ENCODE measurements at regions not wholly inside any gene's neighbourhood (a gene's known extent, or its start where the extent isn't known, plus 50 kb on each side); places are given as distances from the start of the nearest gene placed in this dataset.

DNA sequence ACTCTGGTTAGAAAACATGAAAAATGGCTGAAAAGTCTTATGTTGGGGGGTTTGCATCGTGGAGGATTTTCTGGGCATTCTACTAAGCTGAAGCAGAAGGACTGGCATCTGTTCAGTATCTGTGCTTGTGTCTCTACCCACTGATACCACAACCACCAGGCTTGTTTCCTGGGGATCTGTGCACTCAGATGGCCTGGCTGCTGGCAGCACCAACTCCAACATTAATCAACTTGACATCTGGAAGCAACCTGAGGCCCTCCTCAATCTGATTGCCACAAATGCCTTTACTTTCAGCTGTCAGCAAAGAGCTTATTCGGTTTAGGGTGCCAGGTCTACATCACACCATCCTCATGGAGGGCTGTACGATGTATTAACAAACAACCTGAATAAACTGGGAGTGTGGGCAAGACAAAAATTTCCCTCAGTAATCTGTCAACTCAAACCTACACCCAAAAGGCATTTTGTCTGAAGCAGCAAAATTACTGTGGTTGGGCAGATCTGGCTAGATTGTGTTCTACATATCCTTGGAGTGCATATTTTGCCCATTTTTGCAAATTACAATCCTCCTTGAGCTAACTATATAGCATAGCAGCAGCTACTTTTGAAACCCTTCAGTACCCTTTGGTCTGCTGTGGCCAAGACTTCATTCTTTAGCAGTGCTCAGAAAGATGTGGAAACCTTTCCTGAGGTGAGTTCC, 74.6 kb downstream of the FOXD1 start:
- WGBS (ENCODE audit: missing lambda C conversion rate), result 75% methylated on average over 3 of the region's 3 CpGs
- H3K27ac ChIP-seq, result peak overlapping the region in 1 of 2 experiments; percentile 56; a peak in 3 of 6 replicates
- no peak for ATAC-seq
- no peak overlapping the region for H3K4me2 ChIP-seq
- H3K4me1 ChIP-seq, result peaks cover 25% of the 10 kb centered on the region
- H3K4me3 ChIP-seq, result no peak overlapping the region
- TF ChIP-seq, protein P1, sequence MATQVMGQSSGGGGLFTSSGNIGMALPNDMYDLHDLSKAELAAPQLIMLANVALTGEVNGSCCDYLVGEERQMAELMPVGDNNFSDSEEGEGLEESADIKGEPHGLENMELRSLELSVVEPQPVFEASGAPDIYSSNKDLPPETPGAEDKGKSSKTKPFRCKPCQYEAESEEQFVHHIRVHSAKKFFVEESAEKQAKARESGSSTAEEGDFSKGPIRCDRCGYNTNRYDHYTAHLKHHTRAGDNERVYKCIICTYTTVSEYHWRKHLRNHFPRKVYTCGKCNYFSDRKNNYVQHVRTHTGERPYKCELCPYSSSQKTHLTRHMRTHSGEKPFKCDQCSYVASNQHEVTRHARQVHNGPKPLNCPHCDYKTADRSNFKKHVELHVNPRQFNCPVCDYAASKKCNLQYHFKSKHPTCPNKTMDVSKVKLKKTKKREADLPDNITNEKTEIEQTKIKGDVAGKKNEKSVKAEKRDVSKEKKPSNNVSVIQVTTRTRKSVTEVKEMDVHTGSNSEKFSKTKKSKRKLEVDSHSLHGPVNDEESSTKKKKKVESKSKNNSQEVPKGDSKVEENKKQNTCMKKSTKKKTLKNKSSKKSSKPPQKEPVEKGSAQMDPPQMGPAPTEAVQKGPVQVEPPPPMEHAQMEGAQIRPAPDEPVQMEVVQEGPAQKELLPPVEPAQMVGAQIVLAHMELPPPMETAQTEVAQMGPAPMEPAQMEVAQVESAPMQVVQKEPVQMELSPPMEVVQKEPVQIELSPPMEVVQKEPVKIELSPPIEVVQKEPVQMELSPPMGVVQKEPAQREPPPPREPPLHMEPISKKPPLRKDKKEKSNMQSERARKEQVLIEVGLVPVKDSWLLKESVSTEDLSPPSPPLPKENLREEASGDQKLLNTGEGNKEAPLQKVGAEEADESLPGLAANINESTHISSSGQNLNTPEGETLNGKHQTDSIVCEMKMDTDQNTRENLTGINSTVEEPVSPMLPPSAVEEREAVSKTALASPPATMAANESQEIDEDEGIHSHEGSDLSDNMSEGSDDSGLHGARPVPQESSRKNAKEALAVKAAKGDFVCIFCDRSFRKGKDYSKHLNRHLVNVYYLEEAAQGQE (IDR thresholded peaks at IDR 0.05), result no peak
- TF ChIP-seq, protein P2, sequence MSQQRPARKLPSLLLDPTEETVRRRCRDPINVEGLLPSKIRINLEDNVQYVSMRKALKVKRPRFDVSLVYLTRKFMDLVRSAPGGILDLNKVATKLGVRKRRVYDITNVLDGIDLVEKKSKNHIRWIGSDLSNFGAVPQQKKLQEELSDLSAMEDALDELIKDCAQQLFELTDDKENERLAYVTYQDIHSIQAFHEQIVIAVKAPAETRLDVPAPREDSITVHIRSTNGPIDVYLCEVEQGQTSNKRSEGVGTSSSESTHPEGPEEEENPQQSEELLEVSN (IDR thresholded peaks at IDR 0.05; ENCODE audit: borderline replicate concordance, low read depth), result no peak
- TF ChIP-seq RFX5 (IDR thresholded peaks at IDR 0.05) (no peak), NPAS2 (CRISPR knock-in tag; IDR thresholded peaks at IDR 0.05; ENCODE audit: borderline replicate concordance) (no peak), MAZ (IDR thresholded peaks at IDR 0.05; ENCODE audit: borderline replicate concordance, low read depth, low read length) (no peak)
- no peak for DNase-seq (ENCODE audit: low read depth in 1 of 2, low spot score in 1 of 2)
- ChIA-PET CTCF (interaction anchor here (0.6 to 1.6 kb wide), 6 partner anchors 26 to 158 kb away, joined by 3 to 4 read pairs (median 3); no protein-coding TSS in a partner anchor), POLR2A (no interaction called here)
- H3K9me3 ChIP-seq, result no peaks in the 10 kb centered on the region
- no peak for FAIRE-seq

DNA sequence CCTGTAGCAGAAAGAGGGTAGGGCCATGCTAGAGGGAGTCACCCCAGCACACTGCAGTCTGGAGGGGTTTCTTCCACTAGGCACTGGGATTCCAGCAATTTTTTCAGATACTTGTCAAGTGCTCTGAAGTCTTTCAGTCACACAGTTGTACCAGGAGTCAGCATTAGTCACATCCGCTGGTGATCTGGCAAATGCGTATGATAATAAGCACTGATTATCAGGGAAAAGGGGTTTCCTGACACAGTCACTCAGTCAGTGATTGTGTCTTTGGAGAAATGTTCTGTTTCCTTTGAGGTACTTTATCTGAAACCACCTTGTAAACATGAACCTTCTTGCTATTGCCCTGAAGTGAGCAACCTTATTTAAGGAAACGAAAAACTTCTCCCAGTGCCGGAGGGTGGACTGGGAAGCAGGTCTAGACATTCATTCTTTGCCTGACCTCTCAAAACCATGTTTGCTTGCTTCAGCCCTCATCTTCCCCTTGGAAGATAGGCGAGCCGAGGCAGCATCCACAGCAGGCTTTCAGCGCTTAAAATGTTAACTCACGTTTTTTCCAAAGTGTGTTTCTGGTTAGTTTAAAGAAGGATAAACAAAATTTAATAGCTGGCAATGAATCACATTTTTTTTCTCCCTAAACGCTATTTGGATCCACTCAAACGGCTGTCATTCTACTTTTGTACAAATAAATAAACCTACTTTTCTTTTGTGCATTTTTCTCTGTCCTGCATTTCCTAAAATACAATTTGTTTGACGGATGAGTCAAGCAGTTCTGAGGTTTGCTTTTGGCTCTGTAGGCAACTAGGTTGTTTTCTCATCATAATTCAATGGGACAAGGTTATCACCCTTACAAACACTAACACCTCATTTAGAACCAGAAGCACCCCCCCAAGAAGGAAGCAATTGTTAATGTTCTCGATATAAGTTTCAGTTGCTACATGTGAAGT, 77.7 kb downstream of the FOXD1 start:
- Histone ChIP-seq H3K4me1 (peaks cover 29% of the 10 kb centered on the region), H3K9me3 (no peaks in the 10 kb centered on the region), H3K4me2 (peak overlapping the region; percentile 82), H3K27ac (peak overlapping the region; percentile 67 to 83), H3K4me3 (peak overlapping the region; percentile 7; the same call in 1 of the 3 replicates)
- DNase-seq (ENCODE audit: low read depth in 1 of 2, low spot score in 1 of 2) (peak; percentile 77 to 87), FAIRE-seq (peak; percentile 98), ATAC-seq (peak; percentile 89 to 97)
- ChIA-PET CTCF (interaction anchor here (1.0 to 3.3 kb wide), 5 partner anchors 9 to 155 kb away, joined by 3 to 14 read pairs (median 4); no protein-coding TSS in a partner anchor), POLR2A (interaction anchor here (0.5 kb wide), 1 partner anchor 78 kb away, joined by 3 read pairs; the partner anchor contains the start of gene FOXD1)
- 5% methylated on average over 12 of the region's 12 CpGs for WGBS (ENCODE audit: missing lambda C conversion rate)
- TF ChIP-seq EP300 (IDR thresholded peaks at IDR 0.05) (peak; percentile 19 to 53; a peak in 1 of 5 replicates), FOSL2 (IDR thresholded peaks at IDR 0.05) (peak; percentile 80), FOSL2 (CRISPR knock-in tag; IDR thresholded peaks at IDR 0.05) (peak; percentile 88), FOXS1 (CRISPR knock-in tag; IDR thresholded peaks at IDR 0.05) (no peak), PHF8 (IDR thresholded peaks at IDR 0.05; ENCODE audit: borderline replicate concordance, low read depth) (no peak), JUNB (IDR thresholded peaks at IDR 0.05) (peak; percentile 75), GATA3 (IDR thresholded peaks at IDR 0.05; ENCODE audit: borderline replicate concordance) (peak; percentile 72; the same call in 1 of the 2 replicates), ZSCAN20 (CRISPR knock-in tag; IDR thresholded peaks at IDR 0.05) (no peak), JUN (IDR thresholded peaks at IDR 0.05) (peak in 1 of 2 experiments; percentile 22; a peak in 1 of 5 replicates), CEBPB (IDR thresholded peaks at IDR 0.05) (0 out of 4 replicates have a peak, but pooled peaks of 1 of the 2 experiments have one; percentile 32)

DNA sequence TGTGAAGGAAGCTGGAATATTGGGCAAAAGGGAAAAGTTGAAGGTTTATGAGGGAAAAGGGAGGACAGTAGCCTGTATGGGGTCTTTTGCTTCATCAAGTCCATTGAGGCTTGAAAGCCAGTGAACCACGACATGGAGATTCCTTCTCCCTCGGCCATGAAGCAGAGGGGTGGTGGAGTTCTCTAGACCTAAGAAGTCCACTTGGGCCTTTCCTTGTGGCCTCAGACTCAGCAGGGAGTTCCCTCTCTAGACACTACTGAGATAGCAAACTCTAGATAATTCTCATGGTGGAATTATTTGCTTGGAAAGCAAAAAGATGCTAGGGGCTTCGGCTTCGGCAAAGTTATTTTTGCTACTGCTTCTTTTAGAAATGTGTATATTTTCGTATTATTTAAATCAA, 78.5 kb downstream of the FOXD1 start:
- DNase-seq (ENCODE audit: low read depth in 1 of 2, low spot score in 1 of 2) (no peak), ATAC-seq (no peak), FAIRE-seq (no peak)
- Histone ChIP-seq H3K27ac (peak overlapping the region; percentile 67 to 83), H3K4me1 (peaks cover 38% of the 10 kb centered on the region), H3K4me3 (no peak overlapping the region), H3K4me2 (peak overlapping the region; percentile 82), H3K9me3 (no peaks in the 10 kb centered on the region)
- 79% methylated on average over 5 of the region's 5 CpGs for WGBS (ENCODE audit: missing lambda C conversion rate)
- ChIA-PET CTCF (interaction anchor here (0.7 to 3.3 kb wide), 5 partner anchors 8 to 154 kb away, joined by 3 to 14 read pairs (median 4); no protein-coding TSS in a partner anchor), POLR2A (no interaction called here)
- TF ChIP-seq CBX8 (IDR thresholded peaks at IDR 0.05) (no peak), EHF (CRISPR knock-in tag; IDR thresholded peaks at IDR 0.05) (no peak)

Data from A549 (cell line).